Osteoblast (primary cell): ENCODE measurements at regions not wholly inside any gene's neighbourhood (a gene's known extent, or its start where the extent isn't known, plus 50 kb on each side); places are given as distances from the start of the nearest gene placed in this dataset.
"Not testable (repeated sequence)": the region's sequence is repeated elsewhere in the genome, so short reads cannot be mapped to it uniquely, and the experiment has no call there.

Experiments used
- DNase-seq: peaks from one replicate; pipeline ENCODE4 v3.0.0; 2011; ENCODE audit warnings: low spot score, mixed read lengths; ENCODE audit not compliant: insufficient read length; ENCODE audit errors: missing footprints
- H2AFZ ChIP-seq: 2 replicates; pipeline ENCODE4 v1.6.0; 2011; ENCODE audit warnings: mild to moderate bottlenecking, low read length
- H3K27ac ChIP-seq: 2 replicates; pipeline ENCODE4 v1.5.1; 2011; ENCODE audit warnings: mild to moderate bottlenecking, low read depth, low read length, moderate library complexity
- H3K27me3 ChIP-seq: 2 replicates; pipeline ENCODE4 v1.6.0; 2012; ENCODE audit warnings: mild to moderate bottlenecking, control low read depth, inconsistent platforms, low read length, moderate library complexity; ENCODE audit not compliant: insufficient read depth
- H3K36me3 ChIP-seq: 2 replicates; pipeline ENCODE4 v1.5.1; 2011; ENCODE audit warnings: mild to moderate bottlenecking, low read length, control low read depth, moderate library complexity; ENCODE audit not compliant: insufficient read depth
- H3K4me1 ChIP-seq: 2 replicates; pipeline ENCODE4 v1.5.1; 2011; ENCODE audit warnings: mild to moderate bottlenecking, low read length, control low read depth, moderate library complexity; ENCODE audit not compliant: insufficient read depth
- H3K4me2 ChIP-seq: 2 replicates; pipeline ENCODE4 v1.6.0; 2011; ENCODE audit warnings: mild to moderate bottlenecking, low read length; ENCODE audit not compliant: insufficient read depth
- H3K4me3 ChIP-seq: fragments of 200-600 bp; sonication (generic); 3 replicates; pipeline ENCODE4 v1.5.1; 2012; ENCODE audit warnings: mild to moderate bottlenecking, low read length, inconsistent platforms; ENCODE audit not compliant: insufficient read depth
- H3K79me2 ChIP-seq: 2 replicates; pipeline ENCODE4 v1.6.0; 2012; ENCODE audit warnings: mild to moderate bottlenecking, low read length, control low read depth, inconsistent platforms; ENCODE audit not compliant: insufficient read depth
- H3K9me3 ChIP-seq: 2 replicates; pipeline ENCODE4 v1.5.1; 2011; ENCODE audit warnings: low read depth, low read length, control low read depth
- H4K20me1 ChIP-seq: 2 replicates; pipeline ENCODE4 v1.6.0; 2012; ENCODE audit warnings: mild to moderate bottlenecking, low read length, control low read depth; ENCODE audit not compliant: insufficient read depth
- CTCF ChIP-seq: IDR thresholded peaks from 2 replicates; pipeline ENCODE4 v1.5.1; 2011; ENCODE audit warnings: mild to moderate bottlenecking, low read depth, low read length, moderate library complexity; ENCODE audit errors: extremely low read depth

- TF ChIP-seq CTCF, result no peak
- H3K27ac ChIP-seq, result no peak overlapping the region
- no peaks in the 10 kb centered on the region for H3K27me3 ChIP-seq
- H3K4me1 ChIP-seq, result peaks cover 48% of the 10 kb centered on the region
- H3K79me2 ChIP-seq, result no peaks in the 10 kb centered on the region
- H3K36me3 ChIP-seq, result no peaks in the 10 kb centered on the region
- DNase-seq, result no peak
- no peaks in the 10 kb centered on the region for H3K9me3 ChIP-seq
- H3K4me3 ChIP-seq, result no peak overlapping the region
- H2AFZ ChIP-seq, result no peak overlapping the region
- no peaks in the 10 kb centered on the region for H4K20me1 ChIP-seq
- H3K4me2 ChIP-seq, result no peak overlapping the region
Measured at GRCh38 chr9:108050894-108051293, 561.3 kb upstream of the KLF4 start.

GRCh38 chr9:108049671-108050494 is 560.3 kb upstream of the KLF4 start:
- peaks cover 45% of the 10 kb centered on the region for H3K4me1 ChIP-seq
- no peaks in the 10 kb centered on the region for H3K36me3 ChIP-seq
- no peaks in the 10 kb centered on the region for H3K9me3 ChIP-seq
- H3K4me2 ChIP-seq, result peak overlapping the region; percentile 60
- no peaks in the 10 kb centered on the region for H3K79me2 ChIP-seq
- H3K27ac ChIP-seq, result peak overlapping the region; percentile 91
- H3K27me3 ChIP-seq, result no peaks in the 10 kb centered on the region
- H4K20me1 ChIP-seq, result no peaks in the 10 kb centered on the region
- no peak for DNase-seq
- peak overlapping the region; percentile 17 for H2AFZ ChIP-seq
- no peak overlapping the region for H3K4me3 ChIP-seq
- TF ChIP-seq CTCF, result no peak

GRCh38 chr9:108049026-108049607 is 559.5 kb upstream of the KLF4 start:
- peak; percentile 67 for DNase-seq
- Histone ChIP-seq H3K27ac (peak overlapping the region; percentile 91), H4K20me1 (no peaks in the 10 kb centered on the region), H3K79me2 (no peaks in the 10 kb centered on the region), H3K4me1 (peaks cover 37% of the 10 kb centered on the region), H2AFZ (no peak overlapping the region), H3K36me3 (no peaks in the 10 kb centered on the region), H3K27me3 (no peaks in the 10 kb centered on the region), H3K4me2 (peak overlapping the region; percentile 60), H3K4me3 (no peak overlapping the region), H3K9me3 (no peaks in the 10 kb centered on the region)
- TF ChIP-seq CTCF, result no peak

- no peak for DNase-seq
- H3K9me3 ChIP-seq, result peaks cover 4% of the 10 kb centered on the region
- H4K20me1 ChIP-seq, result no peaks in the 10 kb centered on the region
- peaks cover 31% of the 10 kb centered on the region for H3K4me1 ChIP-seq
- TF ChIP-seq CTCF, result no peak
- no peaks in the 10 kb centered on the region for H3K36me3 ChIP-seq
- no peaks in the 10 kb centered on the region for H3K27me3 ChIP-seq
- H3K27ac ChIP-seq, result peak overlapping the region; percentile 91
- peak overlapping the region; percentile 18 for H2AFZ ChIP-seq
- H3K4me3 ChIP-seq, result no peak overlapping the region
- peak overlapping the region; percentile 36 for H3K4me2 ChIP-seq
- no peaks in the 10 kb centered on the region for H3K79me2 ChIP-seq
Measured at GRCh38 chr9:108048406-108049025, 558.9 kb upstream of the KLF4 start.

- not testable (repeated sequence) for H2AFZ ChIP-seq, H3K27ac ChIP-seq, H3K4me3 ChIP-seq, H4K20me1 ChIP-seq, H3K4me2 ChIP-seq, H3K27me3 ChIP-seq, DNase-seq, H3K79me2 ChIP-seq, H3K36me3 ChIP-seq, H3K9me3 ChIP-seq
- peaks cover 24% of the 10 kb centered on the region for H3K4me1 ChIP-seq
Measured at GRCh38 chr9:108047777-108048176, 558.2 kb upstream of the KLF4 start.
